ENCODE measurements at regions not wholly inside any gene's neighbourhood (a gene's known extent, or its start where the extent isn't known, plus 50 kb on each side); places are given as distances from the start of the nearest gene placed in this dataset.

- no peak for DNase-seq (ENCODE audit: extremely low read depth, low read depth)
- no peak for TF ChIP-seq CTCF (IDR thresholded peaks at IDR 0.05; ENCODE audit: low read depth, low read length)
Observed at GRCh38 chr3:38988955-38989354, 62.8 kb downstream of the SCN11A start.

- DNase-seq (ENCODE audit: extremely low read depth, low read depth): no peak
- TF ChIP-seq CTCF (IDR thresholded peaks at IDR 0.05; ENCODE audit: low read depth, low read length): no peak
Observed at GRCh38 chr3:38987456-38987855, 64.3 kb downstream of the SCN11A start.

GRCh38 chr3:38986901-38987300 is 64.8 kb downstream of the SCN11A start:
- TF ChIP-seq CTCF (IDR thresholded peaks at IDR 0.05; ENCODE audit: low read depth, low read length): no peak
- DNase-seq (ENCODE audit: extremely low read depth, low read depth): no peak

- DNase-seq (ENCODE audit: extremely low read depth, low read depth): no peak
- TF ChIP-seq CTCF (IDR thresholded peaks at IDR 0.05; ENCODE audit: low read depth, low read length): no peak
Observed at GRCh38 chr3:38985981-38986380, 65.8 kb downstream of the SCN11A start.

GRCh38 chr3:38985581-38985980 is 66.2 kb downstream of the SCN11A start:
- TF ChIP-seq CTCF (IDR thresholded peaks at IDR 0.05; ENCODE audit: low read depth, low read length): no peak
- no peak for DNase-seq (ENCODE audit: extremely low read depth, low read depth)

GRCh38 chr3:38984731-38985130 is 67.0 kb downstream of the SCN11A start:
- DNase-seq (ENCODE audit: extremely low read depth, low read depth): no peak
- no peak for TF ChIP-seq CTCF (IDR thresholded peaks at IDR 0.05; ENCODE audit: low read depth, low read length)

GRCh38 chr3:38984110-38984509 is 67.6 kb downstream of the SCN11A start:
- DNase-seq (ENCODE audit: extremely low read depth, low read depth): no peak
- no peak for TF ChIP-seq CTCF (IDR thresholded peaks at IDR 0.05; ENCODE audit: low read depth, low read length)
